ENCODE measurements at regions not wholly inside any gene's neighbourhood (a gene's known extent, or its start where the extent isn't known, plus 50 kb on each side); places are given as distances from the start of the nearest gene placed in this dataset.
"Not testable (repeated sequence)": the region's sequence is repeated elsewhere in the genome, so short reads cannot be mapped to it uniquely, and the experiment has no call there.

DNA sequence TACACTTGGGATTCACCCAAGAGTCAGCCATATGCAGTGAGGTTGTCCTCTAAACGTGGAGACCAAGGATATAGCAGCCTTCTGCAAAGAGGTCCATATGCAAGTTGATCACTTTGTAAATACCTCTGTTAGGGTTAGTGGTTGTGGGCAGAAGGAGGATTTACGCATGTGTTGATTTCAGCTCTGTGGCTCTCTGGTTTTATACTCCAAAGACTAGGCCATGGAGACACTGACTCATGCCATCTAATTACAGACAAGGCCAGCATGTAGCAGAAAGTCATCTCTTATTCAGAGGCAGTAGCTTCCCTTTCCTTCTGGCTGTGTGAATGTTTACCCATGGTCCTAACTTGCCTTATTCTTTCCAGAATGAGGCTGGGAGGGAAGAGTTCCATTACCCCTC is 140.9 kb upstream of the GOLGA6L4 start:
- H3K9me3 ChIP-seq (ENCODE audit: insufficient read depth, low read length); H3K9ac ChIP-seq (ENCODE audit: low read length); H3K4me2 ChIP-seq (ENCODE audit: low read length); H3K4me3 ChIP-seq (ENCODE audit: low read length); H4K20me1 ChIP-seq (ENCODE audit: insufficient read depth, low read length); H3K27ac ChIP-seq (ENCODE audit: low read length); H3K79me2 ChIP-seq (ENCODE audit: low read length); H2AFZ ChIP-seq (ENCODE audit: low read depth, low read length); H3K36me3 ChIP-seq (replicated peaks; ENCODE audit: low read depth, low read length): not testable (repeated sequence)
- H3K4me1 ChIP-seq (ENCODE audit: low read length), result peaks cover 19% of the 10 kb centered on the region
- H3K27me3 ChIP-seq (ENCODE audit: low read depth, low read length), result peaks cover 19% of the 10 kb centered on the region

DNA sequence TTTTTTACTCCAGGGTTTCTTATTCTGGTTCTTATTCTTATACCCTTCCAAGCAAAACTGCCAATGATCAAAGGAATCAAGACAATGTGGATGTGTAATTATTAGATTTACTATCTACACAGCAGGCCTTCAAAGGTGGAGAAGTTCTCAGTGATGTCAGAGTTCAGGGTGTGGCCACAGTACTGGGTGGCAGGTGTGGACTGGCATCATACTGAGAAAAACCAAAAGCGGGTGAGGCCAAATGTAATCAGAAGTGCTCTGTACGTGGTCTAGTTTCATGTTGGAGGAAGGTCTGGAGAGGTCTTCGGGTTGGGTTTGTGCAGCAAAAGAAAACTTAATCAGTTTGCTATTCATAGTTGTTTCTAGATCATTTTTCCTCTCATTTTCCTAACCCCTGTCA is 138.5 kb upstream of the GOLGA6L4 start:
- H3K4me2 ChIP-seq (ENCODE audit: low read length); H3K9me3 ChIP-seq (ENCODE audit: insufficient read depth, low read length); H3K27ac ChIP-seq (ENCODE audit: low read length); H3K36me3 ChIP-seq (replicated peaks; ENCODE audit: low read depth, low read length); H2AFZ ChIP-seq (ENCODE audit: low read depth, low read length); H3K4me3 ChIP-seq (ENCODE audit: low read length); H3K79me2 ChIP-seq (ENCODE audit: low read length); H3K9ac ChIP-seq (ENCODE audit: low read length); H4K20me1 ChIP-seq (ENCODE audit: insufficient read depth, low read length): not testable (repeated sequence)
- H3K27me3 ChIP-seq (ENCODE audit: low read depth, low read length), result peaks cover 26% of the 10 kb centered on the region
- peaks cover 19% of the 10 kb centered on the region for H3K4me1 ChIP-seq (ENCODE audit: low read length)

- no peaks in the 10 kb centered on the region; the same call in 1 of the 2 replicates for H4K20me1 ChIP-seq (ENCODE audit: insufficient read depth, low read length)
- H3K36me3 ChIP-seq (replicated peaks; ENCODE audit: low read depth, low read length), result no peaks in the 10 kb centered on the region
- peaks cover 26% of the 10 kb centered on the region for H3K27me3 ChIP-seq (ENCODE audit: low read depth, low read length)
- H3K4me3 ChIP-seq (ENCODE audit: low read length), result no peak overlapping the region
- H3K4me2 ChIP-seq (ENCODE audit: low read length), result peak overlapping the region; percentile 50; the same call in 1 of the 2 replicates
- H3K27ac ChIP-seq (ENCODE audit: low read length), result no peak overlapping the region
- peaks cover 19% of the 10 kb centered on the region for H3K4me1 ChIP-seq (ENCODE audit: low read length)
- no peaks in the 10 kb centered on the region for H3K9me3 ChIP-seq (ENCODE audit: insufficient read depth, low read length)
- no peaks in the 10 kb centered on the region for H3K79me2 ChIP-seq (ENCODE audit: low read length)
- TF ChIP-seq CTCF (IDR thresholded peaks at IDR 0.05; ENCODE audit: low read depth, low read length) (no peak), EZH2phosphoT487 (IDR thresholded peaks at IDR 0.05; ENCODE audit: low read depth) (no peak)
- H3K9ac ChIP-seq (ENCODE audit: low read length), result no peak overlapping the region
- no peak overlapping the region for H2AFZ ChIP-seq (ENCODE audit: low read depth, low read length)
These were observed 137.0 kb upstream of the GOLGA6L4 start for GRCh38 chr15:84098604-84099003.

DNA sequence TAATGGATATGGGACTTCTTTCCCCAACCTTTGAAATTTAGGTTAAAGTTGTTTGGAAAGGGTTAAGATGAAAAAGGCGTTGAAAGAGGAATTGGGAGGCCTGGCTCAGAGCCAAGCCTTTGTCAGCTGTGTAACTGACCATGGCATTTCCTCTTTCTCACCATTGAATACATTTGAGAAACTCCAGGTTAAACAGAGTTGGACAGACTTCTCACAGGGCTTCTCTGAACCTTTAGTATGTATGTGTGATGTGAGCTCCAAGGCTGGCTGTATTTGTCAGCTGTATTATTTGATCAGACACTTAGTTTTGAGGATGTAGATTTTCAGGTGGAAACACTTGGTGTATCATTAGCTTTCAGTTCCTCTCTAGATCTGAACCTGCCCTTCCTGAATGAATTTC is 136.4 kb upstream of the GOLGA6L4 start:
- Histone ChIP-seq H3K9ac (ENCODE audit: low read length) (no peak overlapping the region), H3K27me3 (ENCODE audit: low read depth, low read length) (peaks cover 26% of the 10 kb centered on the region), H3K79me2 (ENCODE audit: low read length) (no peaks in the 10 kb centered on the region), H2AFZ (ENCODE audit: low read depth, low read length) (no peak overlapping the region), H3K4me3 (ENCODE audit: low read length) (no peak overlapping the region; the same call in 1 of the 2 replicates), H3K4me1 (ENCODE audit: low read length) (peaks cover 19% of the 10 kb centered on the region), H3K27ac (ENCODE audit: low read length) (no peak overlapping the region), H4K20me1 (ENCODE audit: insufficient read depth, low read length) (no peaks in the 10 kb centered on the region; the same call in 1 of the 2 replicates), H3K36me3 (replicated peaks; ENCODE audit: low read depth, low read length) (no peaks in the 10 kb centered on the region), H3K9me3 (ENCODE audit: insufficient read depth, low read length) (no peaks in the 10 kb centered on the region), H3K4me2 (ENCODE audit: low read length) (peak overlapping the region; percentile 50)
- TF ChIP-seq CTCF (IDR thresholded peaks at IDR 0.05; ENCODE audit: low read depth, low read length) (no peak), EZH2phosphoT487 (IDR thresholded peaks at IDR 0.05; ENCODE audit: low read depth) (no peak)

- H3K4me1 ChIP-seq (ENCODE audit: low read length), result peaks cover 9% of the 10 kb centered on the region
These were observed 132.2 kb upstream of the GOLGA6L4 start for GRCh38 chr15:84103345-84103744.

More at GRCh38 chr15:84103345-84103744, 132.2 kb upstream of the GOLGA6L4 start:
- Histone ChIP-seq H3K9me3 (ENCODE audit: insufficient read depth, low read length) (no peaks in the 10 kb centered on the region), H4K20me1 (ENCODE audit: insufficient read depth, low read length) (no peaks in the 10 kb centered on the region; the same call in 1 of the 2 replicates), H3K27me3 (ENCODE audit: low read depth, low read length) (peaks cover 7% of the 10 kb centered on the region), H3K79me2 (ENCODE audit: low read length) (no peaks in the 10 kb centered on the region), H3K4me2 (ENCODE audit: low read length) (no peak overlapping the region), H3K36me3 (replicated peaks; ENCODE audit: low read depth, low read length) (no peaks in the 10 kb centered on the region), H3K27ac (ENCODE audit: low read length) (no peak overlapping the region), H3K4me3 (ENCODE audit: low read length) (no peak overlapping the region), H3K9ac (ENCODE audit: low read length) (no peak overlapping the region), H2AFZ (ENCODE audit: low read depth, low read length) (no peak overlapping the region)
- TF ChIP-seq EZH2phosphoT487 (IDR thresholded peaks at IDR 0.05; ENCODE audit: low read depth) (no peak), CTCF (IDR thresholded peaks at IDR 0.05; ENCODE audit: low read depth, low read length) (no peak)
